HL-60 (cell line): ENCODE measurements at regions not wholly inside any gene's neighbourhood (a gene's known extent, or its start where the extent isn't known, plus 50 kb on each side); places are given as distances from the start of the nearest gene placed in this dataset.

Experiments used
- DNase-seq, 2 experiments: peaks; one replicate each; pipeline ENCODE4 v3.0.0-alpha.2; 2010 to 2020; ENCODE audit warnings: low read depth in 1 of 2, low spot score in 1 of 2
- H3K27ac ChIP-seq: fragments of 250-450 bp; sonication (Bioruptor Pico); replicated peaks from 2 replicates; pipeline ENCODE4 v1.5.1; 2020; ENCODE audit warnings: mild to moderate bottlenecking, moderate library complexity
- H3K27me3 ChIP-seq: fragments of 250-450 bp; sonication (Bioruptor Pico); 2 replicates; pipeline ENCODE4 v1.5.1; 2021; ENCODE audit warnings: mild to moderate bottlenecking, moderate library complexity; ENCODE audit not compliant: insufficient read depth, poor library complexity, severe bottlenecking
- H3K4me3 ChIP-seq: replicated peaks from 2 replicates; pipeline ENCODE4 v1.5.1; 2011; ENCODE audit warnings: mild to moderate bottlenecking, control low read depth, low read length; ENCODE audit not compliant: insufficient read depth
- GABPA ChIP-seq: IDR thresholded peaks from 2 replicates; pipeline ENCODE4 v1.6.1; 2012; ENCODE audit warnings: low read depth
- POLR2AphosphoS5 ChIP-seq: IDR thresholded peaks from 2 replicates; pipeline ENCODE4 v1.6.1; 2012; ENCODE audit warnings: low read depth
- SPI1 ChIP-seq: IDR thresholded peaks from 2 replicates; pipeline ENCODE4 v1.6.1; 2012; ENCODE audit warnings: low read depth, mild to moderate bottlenecking, borderline replicate concordance
- TF ChIP-seq, protein P1 (sequence below): IDR thresholded peaks from 2 replicates; pipeline ENCODE4 v1.6.1; 2012; ENCODE audit warnings: low read depth; ENCODE audit not compliant: insufficient replicate concordance
- TF ChIP-seq, protein P2 (sequence below): IDR thresholded peaks from one replicate; pipeline ENCODE4 v1.5.1; 2011; ENCODE audit warnings: low read length, control low read depth, inconsistent platforms; ENCODE audit not compliant: insufficient read depth

DNA sequence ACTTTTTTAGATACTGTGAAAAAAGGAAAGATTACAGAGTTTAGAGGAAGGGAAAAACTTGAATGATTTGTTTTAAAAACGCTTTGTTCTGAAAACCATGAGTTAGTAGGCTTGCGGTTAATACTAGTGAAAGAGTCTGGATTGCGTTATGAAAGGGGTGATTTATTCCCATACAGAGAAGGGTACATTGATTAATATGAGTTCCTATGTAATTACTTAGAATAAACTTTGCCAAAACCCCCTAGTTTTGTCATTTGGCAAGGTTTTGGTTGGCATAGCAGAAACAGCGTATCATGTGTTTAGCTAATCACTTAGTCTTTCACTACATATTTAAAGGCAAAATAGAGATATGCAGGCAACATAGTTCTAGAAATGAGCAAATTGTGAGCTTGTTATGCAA lies 91.2 kb upstream of the POT1 start:
- Histone ChIP-seq H3K4me3 (no peak overlapping the region), H3K27me3 (no peaks in the 10 kb centered on the region), H3K27ac (no peak overlapping the region)
- TF ChIP-seq POLR2AphosphoS5 (no peak), SPI1 (no peak), GABPA (no peak)
- TF ChIP-seq, protein P1, sequence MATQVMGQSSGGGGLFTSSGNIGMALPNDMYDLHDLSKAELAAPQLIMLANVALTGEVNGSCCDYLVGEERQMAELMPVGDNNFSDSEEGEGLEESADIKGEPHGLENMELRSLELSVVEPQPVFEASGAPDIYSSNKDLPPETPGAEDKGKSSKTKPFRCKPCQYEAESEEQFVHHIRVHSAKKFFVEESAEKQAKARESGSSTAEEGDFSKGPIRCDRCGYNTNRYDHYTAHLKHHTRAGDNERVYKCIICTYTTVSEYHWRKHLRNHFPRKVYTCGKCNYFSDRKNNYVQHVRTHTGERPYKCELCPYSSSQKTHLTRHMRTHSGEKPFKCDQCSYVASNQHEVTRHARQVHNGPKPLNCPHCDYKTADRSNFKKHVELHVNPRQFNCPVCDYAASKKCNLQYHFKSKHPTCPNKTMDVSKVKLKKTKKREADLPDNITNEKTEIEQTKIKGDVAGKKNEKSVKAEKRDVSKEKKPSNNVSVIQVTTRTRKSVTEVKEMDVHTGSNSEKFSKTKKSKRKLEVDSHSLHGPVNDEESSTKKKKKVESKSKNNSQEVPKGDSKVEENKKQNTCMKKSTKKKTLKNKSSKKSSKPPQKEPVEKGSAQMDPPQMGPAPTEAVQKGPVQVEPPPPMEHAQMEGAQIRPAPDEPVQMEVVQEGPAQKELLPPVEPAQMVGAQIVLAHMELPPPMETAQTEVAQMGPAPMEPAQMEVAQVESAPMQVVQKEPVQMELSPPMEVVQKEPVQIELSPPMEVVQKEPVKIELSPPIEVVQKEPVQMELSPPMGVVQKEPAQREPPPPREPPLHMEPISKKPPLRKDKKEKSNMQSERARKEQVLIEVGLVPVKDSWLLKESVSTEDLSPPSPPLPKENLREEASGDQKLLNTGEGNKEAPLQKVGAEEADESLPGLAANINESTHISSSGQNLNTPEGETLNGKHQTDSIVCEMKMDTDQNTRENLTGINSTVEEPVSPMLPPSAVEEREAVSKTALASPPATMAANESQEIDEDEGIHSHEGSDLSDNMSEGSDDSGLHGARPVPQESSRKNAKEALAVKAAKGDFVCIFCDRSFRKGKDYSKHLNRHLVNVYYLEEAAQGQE: no peak
- DNase-seq: no peak

GRCh38 chr7:125010540-125010939 lies 80.9 kb upstream of the POT1 start:
- H3K27ac ChIP-seq: no peak overlapping the region
- H3K27me3 ChIP-seq: no peaks in the 10 kb centered on the region
- no peak overlapping the region for H3K4me3 ChIP-seq
- DNase-seq: no peak
- TF ChIP-seq, protein P2, sequence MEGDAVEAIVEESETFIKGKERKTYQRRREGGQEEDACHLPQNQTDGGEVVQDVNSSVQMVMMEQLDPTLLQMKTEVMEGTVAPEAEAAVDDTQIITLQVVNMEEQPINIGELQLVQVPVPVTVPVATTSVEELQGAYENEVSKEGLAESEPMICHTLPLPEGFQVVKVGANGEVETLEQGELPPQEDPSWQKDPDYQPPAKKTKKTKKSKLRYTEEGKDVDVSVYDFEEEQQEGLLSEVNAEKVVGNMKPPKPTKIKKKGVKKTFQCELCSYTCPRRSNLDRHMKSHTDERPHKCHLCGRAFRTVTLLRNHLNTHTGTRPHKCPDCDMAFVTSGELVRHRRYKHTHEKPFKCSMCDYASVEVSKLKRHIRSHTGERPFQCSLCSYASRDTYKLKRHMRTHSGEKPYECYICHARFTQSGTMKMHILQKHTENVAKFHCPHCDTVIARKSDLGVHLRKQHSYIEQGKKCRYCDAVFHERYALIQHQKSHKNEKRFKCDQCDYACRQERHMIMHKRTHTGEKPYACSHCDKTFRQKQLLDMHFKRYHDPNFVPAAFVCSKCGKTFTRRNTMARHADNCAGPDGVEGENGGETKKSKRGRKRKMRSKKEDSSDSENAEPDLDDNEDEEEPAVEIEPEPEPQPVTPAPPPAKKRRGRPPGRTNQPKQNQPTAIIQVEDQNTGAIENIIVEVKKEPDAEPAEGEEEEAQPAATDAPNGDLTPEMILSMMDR: no peak
- no peak for TF ChIP-seq GABPA
- TF ChIP-seq, protein P1: no peak

DNA sequence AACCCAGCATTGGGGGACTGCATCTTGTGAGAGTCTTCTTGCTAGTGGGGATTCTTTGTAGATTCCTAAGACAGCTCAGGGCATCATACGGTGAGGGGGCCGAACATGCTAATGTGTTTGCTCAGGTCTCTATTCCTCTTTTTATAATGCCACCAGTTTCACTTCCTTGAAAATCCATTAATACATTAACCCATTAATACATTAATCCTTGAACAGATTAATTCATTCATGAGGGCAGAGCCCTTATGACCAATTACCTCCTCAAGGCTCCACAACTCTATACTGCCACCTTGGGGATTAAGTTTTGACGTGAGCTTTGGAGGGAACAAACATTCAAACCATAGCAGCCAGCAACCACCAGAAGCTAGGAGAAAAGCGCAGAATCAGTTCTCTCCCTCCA lies 67.2 kb upstream of the POT1 start:
- H3K4me3 ChIP-seq: no peak overlapping the region
- H3K27me3 ChIP-seq: no peaks in the 10 kb centered on the region
- no peak overlapping the region for H3K27ac ChIP-seq
- no peak for TF ChIP-seq POLR2AphosphoS5
- DNase-seq: no peak

DNA sequence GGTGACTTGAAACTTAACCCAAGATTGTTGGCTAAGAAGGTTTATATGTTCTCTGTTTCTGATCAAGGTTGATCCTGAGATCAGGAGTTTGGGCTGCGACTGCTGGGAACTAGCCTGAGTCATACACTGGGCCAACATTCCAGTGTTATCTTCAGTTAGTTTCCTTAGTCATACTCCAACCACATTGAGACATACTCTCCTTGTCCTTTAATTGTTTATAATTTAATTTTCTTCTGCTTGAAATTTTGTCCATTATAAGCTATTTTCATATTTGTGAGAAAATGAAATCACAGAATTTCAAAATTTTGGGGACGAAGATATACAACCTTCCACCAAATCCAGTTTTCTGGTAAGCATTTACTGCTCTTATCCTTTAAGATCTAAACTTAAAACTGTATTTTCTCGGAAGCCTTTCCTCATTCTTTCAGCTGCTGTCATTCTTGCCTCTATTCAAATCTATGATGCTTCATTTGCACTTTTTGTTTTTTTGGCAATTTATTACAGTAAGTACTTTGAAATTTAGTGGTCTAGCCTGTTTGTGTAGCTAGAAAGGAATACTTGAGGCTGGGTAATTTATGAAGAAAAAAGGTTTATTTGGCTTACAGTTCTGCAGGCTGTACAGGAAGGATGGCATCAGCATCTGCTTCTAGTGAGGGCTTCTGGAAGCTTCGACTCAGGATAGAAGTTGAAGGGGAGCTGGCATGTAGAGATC lies 63.4 kb upstream of the POT1 start:
- no peaks in the 10 kb centered on the region for H3K27me3 ChIP-seq
- H3K27ac ChIP-seq: no peak overlapping the region
- TF ChIP-seq, protein P2: no peak
- no peak for TF ChIP-seq POLR2AphosphoS5
- TF ChIP-seq, protein P1: no peak
- no peak for DNase-seq
- no peak overlapping the region for H3K4me3 ChIP-seq
